Type B pancreatic cell (in vitro differentiated cells): ENCODE measurements at regions not wholly inside any gene's neighbourhood (a gene's known extent, or its start where the extent isn't known, plus 50 kb on each side); places are given as distances from the start of the nearest gene placed in this dataset.

Source experiments
- DNase-seq: peaks from one replicate; pipeline ENCODE4 v3.0.0; 2021; ENCODE audit warnings: mixed read lengths; ENCODE audit not compliant: unreplicated experiment; ENCODE audit errors: extremely low spot score
- H3K27ac Mint-ChIP-seq: 2 replicates; pipeline ENCODE4 v1.8.0; 2021; ENCODE audit warnings: mild to moderate bottlenecking, mixed read lengths
- H3K27me3 Mint-ChIP-seq: 2 replicates; pipeline ENCODE4 v1.8.0; 2021; ENCODE audit warnings: mixed read lengths
- H3K36me3 Mint-ChIP-seq: 2 replicates; pipeline ENCODE4 v1.8.0; 2021; ENCODE audit warnings: mixed read lengths
- H3K4me1 Mint-ChIP-seq: one replicate; pipeline ENCODE4 v1.8.0; 2021; ENCODE audit warnings: mixed read lengths; ENCODE audit not compliant: unreplicated experiment
- H3K4me3 Mint-ChIP-seq: 2 replicates; pipeline ENCODE4 v1.8.0; 2021; ENCODE audit warnings: mild to moderate bottlenecking, mixed read lengths
- H3K9me3 Mint-ChIP-seq: 2 replicates; pipeline ENCODE4 v1.8.0; 2021; ENCODE audit warnings: mixed read lengths
- TF ChIP-seq, protein P1 (sequence below): fragments of 200-600 bp; sonication (generic); conservative IDR thresholded peaks from 2 replicates; pipeline ENCODE4 v1.5.0; 2021; ENCODE audit warnings: antibody characterized with exemption, mild to moderate bottlenecking

DNA sequence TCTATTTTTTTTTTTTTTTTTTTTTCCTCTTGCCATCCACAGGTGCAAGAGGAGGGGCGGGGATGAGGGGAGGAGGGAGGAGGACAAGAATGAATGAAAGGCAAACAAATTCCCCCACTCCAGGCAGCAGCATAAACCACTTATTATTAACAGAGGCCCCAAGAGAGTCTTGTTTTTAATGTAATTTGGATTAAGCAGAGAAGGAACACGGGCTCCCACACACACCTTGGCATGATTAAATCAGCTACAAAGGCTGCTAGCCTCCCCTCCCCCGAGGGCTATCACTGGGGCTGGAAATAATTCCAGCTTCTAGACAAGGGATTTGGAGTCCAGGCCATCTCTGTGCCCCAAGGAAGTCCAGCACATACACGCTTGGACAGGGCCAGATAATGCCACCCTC is 93.4 kb upstream of the DRD2 start:
- Mint-ChIP-seq H3K4me1 (peaks cover 18% of the 10 kb centered on the region), H3K4me3 (no peak overlapping the region), H3K36me3 (no peaks in the 10 kb centered on the region), H3K27ac (no peak overlapping the region), H3K9me3 (no peaks in the 10 kb centered on the region), H3K27me3 (peaks cover 15% of the 10 kb centered on the region)
- DNase-seq: no peak
- TF ChIP-seq, protein P1, sequence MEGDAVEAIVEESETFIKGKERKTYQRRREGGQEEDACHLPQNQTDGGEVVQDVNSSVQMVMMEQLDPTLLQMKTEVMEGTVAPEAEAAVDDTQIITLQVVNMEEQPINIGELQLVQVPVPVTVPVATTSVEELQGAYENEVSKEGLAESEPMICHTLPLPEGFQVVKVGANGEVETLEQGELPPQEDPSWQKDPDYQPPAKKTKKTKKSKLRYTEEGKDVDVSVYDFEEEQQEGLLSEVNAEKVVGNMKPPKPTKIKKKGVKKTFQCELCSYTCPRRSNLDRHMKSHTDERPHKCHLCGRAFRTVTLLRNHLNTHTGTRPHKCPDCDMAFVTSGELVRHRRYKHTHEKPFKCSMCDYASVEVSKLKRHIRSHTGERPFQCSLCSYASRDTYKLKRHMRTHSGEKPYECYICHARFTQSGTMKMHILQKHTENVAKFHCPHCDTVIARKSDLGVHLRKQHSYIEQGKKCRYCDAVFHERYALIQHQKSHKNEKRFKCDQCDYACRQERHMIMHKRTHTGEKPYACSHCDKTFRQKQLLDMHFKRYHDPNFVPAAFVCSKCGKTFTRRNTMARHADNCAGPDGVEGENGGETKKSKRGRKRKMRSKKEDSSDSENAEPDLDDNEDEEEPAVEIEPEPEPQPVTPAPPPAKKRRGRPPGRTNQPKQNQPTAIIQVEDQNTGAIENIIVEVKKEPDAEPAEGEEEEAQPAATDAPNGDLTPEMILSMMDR: no peak

- TF ChIP-seq, protein P1: no peak
- DNase-seq: no peak
- Mint-ChIP-seq H3K27ac (no peak overlapping the region), H3K27me3 (peaks cover 15% of the 10 kb centered on the region), H3K9me3 (no peaks in the 10 kb centered on the region), H3K4me1 (peaks cover 15% of the 10 kb centered on the region), H3K36me3 (no peaks in the 10 kb centered on the region), H3K4me3 (no peak overlapping the region)
Measured at GRCh38 chr11:113567867-113568544, 92.8 kb upstream of the DRD2 start.

DNA sequence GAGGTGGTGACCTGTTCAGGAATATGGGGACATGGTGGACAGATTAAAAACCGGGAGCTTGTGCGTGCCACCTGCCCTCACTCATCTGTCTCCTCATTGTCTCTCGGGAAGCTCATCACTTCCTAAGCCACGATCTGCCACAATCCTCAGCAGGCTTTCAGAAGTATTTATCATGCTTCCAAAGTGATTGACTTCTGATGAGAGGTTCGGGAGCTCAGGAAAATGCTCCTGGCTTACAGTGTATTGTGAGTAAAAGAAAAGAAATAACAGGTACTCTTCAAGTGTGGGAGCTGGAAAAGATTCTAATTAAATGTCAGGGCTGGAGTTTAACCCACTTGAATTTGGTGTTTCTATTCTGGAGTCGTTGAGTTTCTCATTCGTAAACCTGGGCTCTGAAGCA is 91.9 kb upstream of the DRD2 start:
- no peak overlapping the region for H3K27ac Mint-ChIP-seq
- no peak overlapping the region for H3K4me3 Mint-ChIP-seq
- peaks cover 15% of the 10 kb centered on the region for H3K27me3 Mint-ChIP-seq
- H3K36me3 Mint-ChIP-seq: no peaks in the 10 kb centered on the region
- no peaks in the 10 kb centered on the region for H3K9me3 Mint-ChIP-seq
- peaks cover 15% of the 10 kb centered on the region for H3K4me1 Mint-ChIP-seq
- DNase-seq: no peak
- TF ChIP-seq, protein P1: no peak

- TF ChIP-seq, protein P1: no peak
- Mint-ChIP-seq H3K4me1 (peaks cover 9% of the 10 kb centered on the region), H3K27me3 (peaks cover 15% of the 10 kb centered on the region), H3K9me3 (no peaks in the 10 kb centered on the region), H3K4me3 (no peak overlapping the region), H3K27ac (no peak overlapping the region), H3K36me3 (no peaks in the 10 kb centered on the region)
- no peak for DNase-seq
Measured at GRCh38 chr11:113564527-113565130, 89.4 kb upstream of the DRD2 start.

GRCh38 chr11:113563766-113564526 is 88.7 kb upstream of the DRD2 start:
- Mint-ChIP-seq H3K27me3 (peaks cover 15% of the 10 kb centered on the region), H3K4me1 (peaks cover 5% of the 10 kb centered on the region), H3K36me3 (no peaks in the 10 kb centered on the region), H3K9me3 (no peaks in the 10 kb centered on the region), H3K27ac (no peak overlapping the region), H3K4me3 (no peak overlapping the region)
- TF ChIP-seq, protein P1: no peak
- no peak for DNase-seq
